ENCODE measurements at regions not wholly inside any gene's neighbourhood (a gene's known extent, or its start where the extent isn't known, plus 50 kb on each side); places are given as distances from the start of the nearest gene placed in this dataset.

DNA sequence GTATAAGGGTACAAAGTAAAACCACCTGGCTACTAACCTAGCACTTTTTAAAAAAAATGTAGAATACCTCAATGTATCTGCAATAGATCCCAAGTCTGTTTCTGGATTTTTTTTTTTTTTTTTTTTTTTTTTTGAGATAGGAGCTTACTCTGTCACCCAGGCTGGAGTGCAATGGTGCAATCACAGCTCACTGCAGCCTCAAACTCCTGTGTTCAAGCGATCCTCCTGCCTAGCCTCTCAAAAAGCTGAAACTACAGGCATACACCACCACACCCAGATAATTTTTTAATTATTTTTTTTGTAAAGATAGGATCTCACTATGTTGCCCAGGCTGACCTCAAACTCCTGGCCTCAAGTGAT, 537.5 kb upstream of the CAMK1G start:
- Histone ChIP-seq H3K4me1 (ENCODE audit: low read length) (no peaks in the 10 kb centered on the region), H3K9me2 (replicated peaks; ENCODE audit: insufficient read depth, low read length) (no peaks in the 10 kb centered on the region), H3K79me2 (ENCODE audit: low read length) (no peaks in the 10 kb centered on the region), H3K36me3 (replicated peaks; ENCODE audit: insufficient read depth, low read length) (no peaks in the 10 kb centered on the region), H3K4me2 (ENCODE audit: low read depth, low read length) (no peak overlapping the region), H3F3A (ENCODE audit: insufficient read depth, low read length) (no peaks in the 10 kb centered on the region), H3K27ac (ENCODE audit: low read length) (no peak overlapping the region), H4K20me1 (ENCODE audit: insufficient read depth, low read length) (no peaks in the 10 kb centered on the region), H2AFZ (ENCODE audit: low read length) (no peak overlapping the region), H3K27me3 (replicated peaks; ENCODE audit: insufficient read depth, low read length) (no peaks in the 10 kb centered on the region), H3K9ac (ENCODE audit: low read length) (no peak overlapping the region), H3K4me3 (ENCODE audit: low read length) (no peak overlapping the region), H3K9me3 (replicated peaks; ENCODE audit: insufficient read depth, low read length) (no peaks in the 10 kb centered on the region)
- no peak for DNase-seq
- TF ChIP-seq EZH2phosphoT487 (IDR thresholded peaks at IDR 0.05; ENCODE audit: low read length) (no peak), EZH2 (optimal IDR thresholded peaks at IDR 0.05; ENCODE audit: low read depth, low read length) (no peak)
- TF ChIP-seq, protein P1, sequence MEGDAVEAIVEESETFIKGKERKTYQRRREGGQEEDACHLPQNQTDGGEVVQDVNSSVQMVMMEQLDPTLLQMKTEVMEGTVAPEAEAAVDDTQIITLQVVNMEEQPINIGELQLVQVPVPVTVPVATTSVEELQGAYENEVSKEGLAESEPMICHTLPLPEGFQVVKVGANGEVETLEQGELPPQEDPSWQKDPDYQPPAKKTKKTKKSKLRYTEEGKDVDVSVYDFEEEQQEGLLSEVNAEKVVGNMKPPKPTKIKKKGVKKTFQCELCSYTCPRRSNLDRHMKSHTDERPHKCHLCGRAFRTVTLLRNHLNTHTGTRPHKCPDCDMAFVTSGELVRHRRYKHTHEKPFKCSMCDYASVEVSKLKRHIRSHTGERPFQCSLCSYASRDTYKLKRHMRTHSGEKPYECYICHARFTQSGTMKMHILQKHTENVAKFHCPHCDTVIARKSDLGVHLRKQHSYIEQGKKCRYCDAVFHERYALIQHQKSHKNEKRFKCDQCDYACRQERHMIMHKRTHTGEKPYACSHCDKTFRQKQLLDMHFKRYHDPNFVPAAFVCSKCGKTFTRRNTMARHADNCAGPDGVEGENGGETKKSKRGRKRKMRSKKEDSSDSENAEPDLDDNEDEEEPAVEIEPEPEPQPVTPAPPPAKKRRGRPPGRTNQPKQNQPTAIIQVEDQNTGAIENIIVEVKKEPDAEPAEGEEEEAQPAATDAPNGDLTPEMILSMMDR (IDR thresholded peaks at IDR 0.05; ENCODE audit: low read length) = no peak

DNA sequence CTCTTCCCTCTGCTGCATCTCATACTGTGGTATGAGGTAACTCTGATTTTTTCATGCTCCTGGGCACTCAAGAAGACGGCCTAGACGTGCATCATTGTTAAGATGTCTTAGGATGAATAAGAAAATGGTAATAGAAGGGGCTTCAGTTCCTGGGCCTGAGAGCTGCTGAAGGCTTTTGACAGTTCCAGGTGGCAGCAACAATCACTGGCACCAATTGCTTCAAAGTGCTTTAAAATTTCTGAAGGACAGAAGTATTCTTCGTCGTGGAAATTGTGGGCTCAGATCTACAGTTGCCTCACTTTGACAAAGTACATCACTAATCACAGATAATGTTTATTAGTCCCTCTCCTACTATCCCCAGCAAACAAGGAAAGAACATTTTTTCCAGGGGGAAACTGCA, 536.6 kb upstream of the CAMK1G start:
- Histone ChIP-seq H3K4me1 (ENCODE audit: low read length) (no peaks in the 10 kb centered on the region), H3K4me2 (ENCODE audit: low read depth, low read length) (no peak overlapping the region), H3K9ac (ENCODE audit: low read length) (no peak overlapping the region), H3K9me2 (replicated peaks; ENCODE audit: insufficient read depth, low read length) (no peaks in the 10 kb centered on the region), H4K20me1 (ENCODE audit: insufficient read depth, low read length) (no peaks in the 10 kb centered on the region), H3K27ac (ENCODE audit: low read length) (no peak overlapping the region), H3K27me3 (replicated peaks; ENCODE audit: insufficient read depth, low read length) (no peaks in the 10 kb centered on the region), H2AFZ (ENCODE audit: low read length) (no peak overlapping the region), H3F3A (ENCODE audit: insufficient read depth, low read length) (no peaks in the 10 kb centered on the region), H3K36me3 (replicated peaks; ENCODE audit: insufficient read depth, low read length) (no peaks in the 10 kb centered on the region), H3K79me2 (ENCODE audit: low read length) (no peaks in the 10 kb centered on the region), H3K4me3 (ENCODE audit: low read length) (no peak overlapping the region), H3K9me3 (replicated peaks; ENCODE audit: insufficient read depth, low read length) (no peaks in the 10 kb centered on the region)
- TF ChIP-seq EZH2phosphoT487 (IDR thresholded peaks at IDR 0.05; ENCODE audit: low read length) (no peak), EZH2 (optimal IDR thresholded peaks at IDR 0.05; ENCODE audit: low read depth, low read length) (no peak)
- TF ChIP-seq, protein P1 (IDR thresholded peaks at IDR 0.05; ENCODE audit: low read length) = no peak
- DNase-seq = no peak

DNA sequence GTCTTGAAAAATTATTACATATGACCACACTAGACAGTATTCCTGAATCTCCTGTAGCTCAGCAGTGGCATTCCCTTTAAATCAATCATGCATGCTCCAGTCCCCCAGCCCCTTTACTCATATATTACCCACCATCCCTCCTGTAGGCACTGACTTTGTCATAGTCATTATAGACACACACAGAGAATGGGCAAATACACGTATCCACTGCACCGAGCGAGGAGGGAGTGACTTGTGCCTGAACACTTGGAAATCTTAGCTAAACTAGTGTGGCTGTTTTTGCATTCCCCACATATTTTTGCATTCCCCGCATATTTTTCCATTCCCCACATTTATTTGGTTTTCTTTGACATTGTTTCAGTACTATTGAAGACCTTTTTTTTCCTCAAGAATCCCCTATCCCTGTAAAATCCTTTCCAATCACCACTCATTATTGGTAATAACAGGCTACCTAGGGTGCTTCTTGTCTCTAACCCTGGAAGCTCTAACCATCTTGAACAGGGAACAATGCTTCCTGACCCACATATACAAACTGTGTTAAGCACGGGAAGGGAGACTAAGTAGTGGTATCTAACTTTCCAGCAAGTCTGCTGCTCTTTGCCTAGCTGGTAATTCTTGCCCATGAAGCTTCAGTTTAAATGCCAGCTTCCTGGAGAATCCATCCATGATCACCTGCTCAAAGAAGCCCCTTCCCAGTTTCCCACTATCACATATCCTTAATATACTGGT, 534.4 kb upstream of the CAMK1G start:
- H3K27me3 ChIP-seq (replicated peaks; ENCODE audit: insufficient read depth, low read length) = no peaks in the 10 kb centered on the region
- TF ChIP-seq EZH2phosphoT487 (IDR thresholded peaks at IDR 0.05; ENCODE audit: low read length) (no peak), EZH2 (optimal IDR thresholded peaks at IDR 0.05; ENCODE audit: low read depth, low read length) (no peak)
- TF ChIP-seq, protein P1 (IDR thresholded peaks at IDR 0.05; ENCODE audit: low read length) = no peak
- no peak for DNase-seq

More for the DNA sequence above, 534.4 kb upstream of the CAMK1G start:
- H3K27ac ChIP-seq (ENCODE audit: low read length) = no peak overlapping the region
- H3K9me2 ChIP-seq (replicated peaks; ENCODE audit: insufficient read depth, low read length) = no peaks in the 10 kb centered on the region
- no peaks in the 10 kb centered on the region for H3K4me1 ChIP-seq (ENCODE audit: low read length)
- no peak overlapping the region for H3K4me2 ChIP-seq (ENCODE audit: low read depth, low read length)
- no peaks in the 10 kb centered on the region for H3K9me3 ChIP-seq (replicated peaks; ENCODE audit: insufficient read depth, low read length)
- H3F3A ChIP-seq (ENCODE audit: insufficient read depth, low read length) = no peaks in the 10 kb centered on the region
- H3K4me3 ChIP-seq (ENCODE audit: low read length) = no peak overlapping the region
- H3K36me3 ChIP-seq (replicated peaks; ENCODE audit: insufficient read depth, low read length) = no peaks in the 10 kb centered on the region
- no peaks in the 10 kb centered on the region for H3K79me2 ChIP-seq (ENCODE audit: low read length)
- H4K20me1 ChIP-seq (ENCODE audit: insufficient read depth, low read length) = no peaks in the 10 kb centered on the region
- no peak overlapping the region for H3K9ac ChIP-seq (ENCODE audit: low read length)
- no peak overlapping the region for H2AFZ ChIP-seq (ENCODE audit: low read length)

All from MM.1S (cell line).